HL-60 (cell line): ENCODE measurements at regions not wholly inside any gene's neighbourhood (a gene's known extent, or its start where the extent isn't known, plus 50 kb on each side); places are given as distances from the start of the nearest gene placed in this dataset.

Experiments used
- DNase-seq, 2 experiments: peaks; one replicate each; pipeline ENCODE4 v3.0.0-alpha.2; 2010 to 2020; ENCODE audit warnings: low read depth in 1 of 2, low spot score in 1 of 2
- H3K27ac ChIP-seq: fragments of 250-450 bp; sonication (Bioruptor Pico); replicated peaks from 2 replicates; pipeline ENCODE4 v1.5.1; 2020; ENCODE audit warnings: mild to moderate bottlenecking, moderate library complexity
- H3K27me3 ChIP-seq: fragments of 250-450 bp; sonication (Bioruptor Pico); 2 replicates; pipeline ENCODE4 v1.5.1; 2021; ENCODE audit warnings: mild to moderate bottlenecking, moderate library complexity; ENCODE audit not compliant: insufficient read depth, poor library complexity, severe bottlenecking
- H3K4me3 ChIP-seq: replicated peaks from 2 replicates; pipeline ENCODE4 v1.5.1; 2011; ENCODE audit warnings: mild to moderate bottlenecking, control low read depth, low read length; ENCODE audit not compliant: insufficient read depth
- GABPA ChIP-seq: IDR thresholded peaks from 2 replicates; pipeline ENCODE4 v1.6.1; 2012; ENCODE audit warnings: low read depth
- POLR2AphosphoS5 ChIP-seq: IDR thresholded peaks from 2 replicates; pipeline ENCODE4 v1.6.1; 2012; ENCODE audit warnings: low read depth
- SPI1 ChIP-seq: IDR thresholded peaks from 2 replicates; pipeline ENCODE4 v1.6.1; 2012; ENCODE audit warnings: low read depth, mild to moderate bottlenecking, borderline replicate concordance
- TF ChIP-seq, protein P1 (sequence below): IDR thresholded peaks from 2 replicates; pipeline ENCODE4 v1.6.1; 2012; ENCODE audit warnings: low read depth; ENCODE audit not compliant: insufficient replicate concordance
- TF ChIP-seq, protein P2 (sequence below): IDR thresholded peaks from one replicate; pipeline ENCODE4 v1.5.1; 2011; ENCODE audit warnings: low read length, control low read depth, inconsistent platforms; ENCODE audit not compliant: insufficient read depth

DNA sequence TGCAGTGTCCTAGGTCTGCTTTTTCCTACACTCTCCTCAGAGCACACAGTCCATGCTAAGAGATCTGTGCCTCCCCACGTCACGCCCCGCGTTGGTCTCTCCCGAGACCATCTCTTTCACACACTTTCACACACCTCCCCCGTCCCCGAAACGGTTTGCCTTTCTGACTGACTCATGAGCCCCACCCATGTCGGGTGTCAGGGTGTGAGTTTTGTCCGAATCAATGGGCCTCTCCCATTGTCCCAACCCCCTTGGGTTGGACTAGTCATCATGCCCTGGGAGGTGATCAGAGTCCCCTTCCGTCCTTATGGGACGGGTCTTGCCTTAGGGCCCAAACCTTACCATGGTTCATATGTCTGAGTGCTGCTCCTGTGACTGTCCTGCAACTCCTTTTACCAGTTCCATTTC lies 214.0 kb upstream of the HTR2A start:
- Histone ChIP-seq H3K27ac (no peak overlapping the region), H3K27me3 (no peaks in the 10 kb centered on the region), H3K4me3 (no peak overlapping the region)
- TF ChIP-seq, protein P1, sequence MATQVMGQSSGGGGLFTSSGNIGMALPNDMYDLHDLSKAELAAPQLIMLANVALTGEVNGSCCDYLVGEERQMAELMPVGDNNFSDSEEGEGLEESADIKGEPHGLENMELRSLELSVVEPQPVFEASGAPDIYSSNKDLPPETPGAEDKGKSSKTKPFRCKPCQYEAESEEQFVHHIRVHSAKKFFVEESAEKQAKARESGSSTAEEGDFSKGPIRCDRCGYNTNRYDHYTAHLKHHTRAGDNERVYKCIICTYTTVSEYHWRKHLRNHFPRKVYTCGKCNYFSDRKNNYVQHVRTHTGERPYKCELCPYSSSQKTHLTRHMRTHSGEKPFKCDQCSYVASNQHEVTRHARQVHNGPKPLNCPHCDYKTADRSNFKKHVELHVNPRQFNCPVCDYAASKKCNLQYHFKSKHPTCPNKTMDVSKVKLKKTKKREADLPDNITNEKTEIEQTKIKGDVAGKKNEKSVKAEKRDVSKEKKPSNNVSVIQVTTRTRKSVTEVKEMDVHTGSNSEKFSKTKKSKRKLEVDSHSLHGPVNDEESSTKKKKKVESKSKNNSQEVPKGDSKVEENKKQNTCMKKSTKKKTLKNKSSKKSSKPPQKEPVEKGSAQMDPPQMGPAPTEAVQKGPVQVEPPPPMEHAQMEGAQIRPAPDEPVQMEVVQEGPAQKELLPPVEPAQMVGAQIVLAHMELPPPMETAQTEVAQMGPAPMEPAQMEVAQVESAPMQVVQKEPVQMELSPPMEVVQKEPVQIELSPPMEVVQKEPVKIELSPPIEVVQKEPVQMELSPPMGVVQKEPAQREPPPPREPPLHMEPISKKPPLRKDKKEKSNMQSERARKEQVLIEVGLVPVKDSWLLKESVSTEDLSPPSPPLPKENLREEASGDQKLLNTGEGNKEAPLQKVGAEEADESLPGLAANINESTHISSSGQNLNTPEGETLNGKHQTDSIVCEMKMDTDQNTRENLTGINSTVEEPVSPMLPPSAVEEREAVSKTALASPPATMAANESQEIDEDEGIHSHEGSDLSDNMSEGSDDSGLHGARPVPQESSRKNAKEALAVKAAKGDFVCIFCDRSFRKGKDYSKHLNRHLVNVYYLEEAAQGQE = no peak
- no peak for DNase-seq

- TF ChIP-seq, protein P1 = no peak
- TF ChIP-seq POLR2AphosphoS5 = no peak
- TF ChIP-seq, protein P2, sequence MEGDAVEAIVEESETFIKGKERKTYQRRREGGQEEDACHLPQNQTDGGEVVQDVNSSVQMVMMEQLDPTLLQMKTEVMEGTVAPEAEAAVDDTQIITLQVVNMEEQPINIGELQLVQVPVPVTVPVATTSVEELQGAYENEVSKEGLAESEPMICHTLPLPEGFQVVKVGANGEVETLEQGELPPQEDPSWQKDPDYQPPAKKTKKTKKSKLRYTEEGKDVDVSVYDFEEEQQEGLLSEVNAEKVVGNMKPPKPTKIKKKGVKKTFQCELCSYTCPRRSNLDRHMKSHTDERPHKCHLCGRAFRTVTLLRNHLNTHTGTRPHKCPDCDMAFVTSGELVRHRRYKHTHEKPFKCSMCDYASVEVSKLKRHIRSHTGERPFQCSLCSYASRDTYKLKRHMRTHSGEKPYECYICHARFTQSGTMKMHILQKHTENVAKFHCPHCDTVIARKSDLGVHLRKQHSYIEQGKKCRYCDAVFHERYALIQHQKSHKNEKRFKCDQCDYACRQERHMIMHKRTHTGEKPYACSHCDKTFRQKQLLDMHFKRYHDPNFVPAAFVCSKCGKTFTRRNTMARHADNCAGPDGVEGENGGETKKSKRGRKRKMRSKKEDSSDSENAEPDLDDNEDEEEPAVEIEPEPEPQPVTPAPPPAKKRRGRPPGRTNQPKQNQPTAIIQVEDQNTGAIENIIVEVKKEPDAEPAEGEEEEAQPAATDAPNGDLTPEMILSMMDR = no peak
- no peak for TF ChIP-seq SPI1
- no peak for TF ChIP-seq GABPA
- Histone ChIP-seq H3K4me3 (no peak overlapping the region), H3K27ac (no peak overlapping the region), H3K27me3 (no peaks in the 10 kb centered on the region)
- DNase-seq = no peak
Measured at GRCh38 chr13:47110141-47110540, 213.3 kb upstream of the HTR2A start.

- no peak for DNase-seq
- no peak overlapping the region for H3K27ac ChIP-seq
Measured at GRCh38 chr13:47109028-47109427, 212.2 kb upstream of the HTR2A start.

More at GRCh38 chr13:47109028-47109427, 212.2 kb upstream of the HTR2A start:
- Histone ChIP-seq H3K27me3 (no peaks in the 10 kb centered on the region), H3K4me3 (no peak overlapping the region)
- TF ChIP-seq, protein P2 = no peak
- TF ChIP-seq SPI1 (no peak), GABPA (no peak), POLR2AphosphoS5 (no peak)
- TF ChIP-seq, protein P1 = no peak
